HG02763 (cell line): ENCODE measurements at regions not wholly inside any gene's neighbourhood (a gene's known extent, or its start where the extent isn't known, plus 50 kb on each side); places are given as distances from the start of the nearest gene placed in this dataset.

Source experiments
- ATAC-seq: cut with Tn5 transposase; IDR thresholded peaks from one replicate; pipeline ENCODE4 v1.9.1; 2021; ENCODE audit warnings: mild to moderate bottlenecking, moderate library complexity; ENCODE audit not compliant: unreplicated experiment

GRCh38 chr20:40978761-40979160, 49.9 kb upstream of the TOP1 start:
- no peak for ATAC-seq
